Effector memory CD8-positive, alpha-beta T cell (primary cell): ENCODE measurements at regions not wholly inside any gene's neighbourhood (a gene's known extent, or its start where the extent isn't known, plus 50 kb on each side); places are given as distances from the start of the nearest gene placed in this dataset.
A peak's percentile ranks its signal among the peaks of the same experiment; 100 is the strongest.
"Not testable (repeated sequence)": the region's sequence is repeated elsewhere in the genome, so short reads cannot be mapped to it uniquely, and the experiment has no call there.

Source experiments
- ATAC-seq: fragments of 150-1000 bp; cut with Tn5 transposase; replicated peaks from 2 replicates; pipeline ENCODE4 v1.10.0; 2021; ENCODE audit warnings: mild to moderate bottlenecking, moderate library complexity
- DNase-seq, 3 experiments: peaks; one replicate each; pipeline ENCODE4 v3.0.0; 2021
- H3K27ac Mint-ChIP-seq, 2 donors: one replicate each; pipeline ENCODE4 v1.8.0; 2022; ENCODE audit warnings: mild to moderate bottlenecking in 2 of 2, mixed read lengths in 2 of 2, moderate library complexity in 2 of 2
- H3K27me3 Mint-ChIP-seq, 2 donors: one replicate each; pipeline ENCODE4 v1.8.0; 2022; ENCODE audit warnings: mixed read lengths in 2 of 2
- H3K36me3 Mint-ChIP-seq: one replicate; pipeline ENCODE4 v1.8.0; 2022; ENCODE audit warnings: mild to moderate bottlenecking, moderate library complexity, mixed read lengths; ENCODE audit not compliant: insufficient read depth
- H3K4me1 Mint-ChIP-seq, 2 donors: one replicate each; pipeline ENCODE4 v1.8.0; 2022; ENCODE audit warnings: low read depth in 2 of 2, mixed read lengths in 2 of 2
- H3K4me3 Mint-ChIP-seq, 2 donors: one replicate each; pipeline ENCODE4 v1.8.0; 2022; ENCODE audit warnings: mild to moderate bottlenecking in 2 of 2, mixed read lengths in 2 of 2, moderate library complexity in 2 of 2
- H3K9me3 Mint-ChIP-seq, 2 donors: one replicate each; pipeline ENCODE4 v1.8.0; 2022; ENCODE audit warnings: mixed read lengths in 2 of 2

- no peak for DNase-seq
- Mint-ChIP-seq H3K9me3 (no peaks in the 10 kb centered on the region), H3K36me3 (no peaks in the 10 kb centered on the region), H3K4me3 (no peak overlapping the region), H3K4me1 (peaks cover 8 to 9% of the 10 kb centered on the region in 2 donors), H3K27me3 (peaks cover 31 to 46% of the 10 kb centered on the region in 2 donors), H3K27ac (no peak overlapping the region)
- ATAC-seq = no peak
Measured at GRCh38 chr13:24563087-24563486, 50.5 kb upstream of the PARP4 start.

GRCh38 chr13:24563971-24564370 is 51.4 kb upstream of the PARP4 start:
- ATAC-seq, DNase-seq, H3K36me3 Mint-ChIP-seq, H3K4me1 Mint-ChIP-seq, H3K9me3 Mint-ChIP-seq, H3K27ac Mint-ChIP-seq, H3K4me3 Mint-ChIP-seq: not testable (repeated sequence)
- H3K27me3 Mint-ChIP-seq = peaks cover 22 to 40% of the 10 kb centered on the region in 2 donors

- ATAC-seq = no peak
- no peaks in the 10 kb centered on the region for H3K9me3 Mint-ChIP-seq
Measured at GRCh38 chr13:24564881-24565280, 52.3 kb upstream of the PARP4 start.

GRCh38 chr13:24567593-24567992 is 55.0 kb upstream of the PARP4 start:
- ATAC-seq, H3K4me1 Mint-ChIP-seq, H3K9me3 Mint-ChIP-seq, H3K36me3 Mint-ChIP-seq, DNase-seq, H3K27ac Mint-ChIP-seq, H3K4me3 Mint-ChIP-seq: not testable (repeated sequence)
- H3K27me3 Mint-ChIP-seq = peaks cover 10 to 33% of the 10 kb centered on the region in 2 donors

More at GRCh38 chr13:24564881-24565280, 52.3 kb upstream of the PARP4 start:
- peaks cover 13 to 38% of the 10 kb centered on the region in 2 donors for H3K27me3 Mint-ChIP-seq
- no peak for DNase-seq
- H3K4me3 Mint-ChIP-seq = no peak overlapping the region
- no peaks in the 10 kb centered on the region for H3K36me3 Mint-ChIP-seq
- H3K4me1 Mint-ChIP-seq = peaks cover under 1% of the 10 kb centered on the region in 2 donors
- no peak overlapping the region for H3K27ac Mint-ChIP-seq

GRCh38 chr13:24574847-24575246 is 62.3 kb upstream of the PARP4 start:
- Mint-ChIP-seq H3K36me3 (no peaks in the 10 kb centered on the region), H3K4me3 (no peak overlapping the region), H3K27me3 (peaks cover 10 to 12% of the 10 kb centered on the region in 2 donors), H3K27ac (no peak overlapping the region), H3K4me1 (no peaks in the 10 kb centered on the region), H3K9me3 (peaks cover 0 to 1% of the 10 kb centered on the region in 2 donors)
- DNase-seq (no peak), ATAC-seq (no peak)

GRCh38 chr13:24580315-24580714 is 67.7 kb upstream of the PARP4 start:
- H3K9me3 Mint-ChIP-seq, ATAC-seq, H3K27ac Mint-ChIP-seq, H3K36me3 Mint-ChIP-seq: not testable (repeated sequence)
- Mint-ChIP-seq H3K4me3 (peak overlapping the region in 1 of 2 donors; percentile 62), H3K4me1 (peaks cover 2 to 11% of the 10 kb centered on the region in 2 donors), H3K27me3 (peaks cover 10 to 12% of the 10 kb centered on the region in 2 donors)
- peak; percentile 7 to 25 (median 11) for DNase-seq

- ATAC-seq, H3K9me3 Mint-ChIP-seq, H3K27ac Mint-ChIP-seq, DNase-seq, H3K36me3 Mint-ChIP-seq: not testable (repeated sequence)
- Mint-ChIP-seq H3K4me1 (peaks cover 2 to 11% of the 10 kb centered on the region in 2 donors), H3K27me3 (peaks cover 10 to 12% of the 10 kb centered on the region in 2 donors), H3K4me3 (peak overlapping the region in 1 of 2 donors; percentile 29)
Measured at GRCh38 chr13:24581578-24581977, 69.0 kb upstream of the PARP4 start.

GRCh38 chr13:24591697-24592096 is 79.1 kb upstream of the PARP4 start:
- not testable (repeated sequence) for H3K4me1 Mint-ChIP-seq, H3K27me3 Mint-ChIP-seq, DNase-seq, H3K36me3 Mint-ChIP-seq, H3K9me3 Mint-ChIP-seq, H3K27ac Mint-ChIP-seq, H3K4me3 Mint-ChIP-seq, ATAC-seq

- H3K27ac Mint-ChIP-seq = peak overlapping the region; percentile 74 to 80
- peak overlapping the region; percentile 29 to 71 for H3K4me3 Mint-ChIP-seq
- not testable (repeated sequence) for H3K36me3 Mint-ChIP-seq, H3K9me3 Mint-ChIP-seq, DNase-seq, H3K27me3 Mint-ChIP-seq
- H3K4me1 Mint-ChIP-seq = peaks cover 6 to 21% of the 10 kb centered on the region in 2 donors
- peak; percentile 50 for ATAC-seq
Measured at GRCh38 chr13:24597906-24598670, 82.1 kb upstream of the ATP12A start.

- H3K27me3 Mint-ChIP-seq, H3K36me3 Mint-ChIP-seq, ATAC-seq, H3K9me3 Mint-ChIP-seq, DNase-seq: not testable (repeated sequence)
- peaks cover 6 to 21% of the 10 kb centered on the region in 2 donors for H3K4me1 Mint-ChIP-seq
- peak overlapping the region; percentile 53 to 71 for H3K4me3 Mint-ChIP-seq
- peak overlapping the region; percentile 74 to 80 for H3K27ac Mint-ChIP-seq
Measured at GRCh38 chr13:24599019-24599791, 81.0 kb upstream of the ATP12A start.

GRCh38 chr13:24605923-24606372 is 74.3 kb upstream of the ATP12A start:
- DNase-seq = no peak
- H3K27ac Mint-ChIP-seq = no peak overlapping the region
- peak; percentile 79 for ATAC-seq

GRCh38 chr13:24606486-24607170 is 73.6 kb upstream of the ATP12A start:
- no peak for DNase-seq
- no peak overlapping the region for H3K27ac Mint-ChIP-seq
- no peaks in the 10 kb centered on the region for H3K27me3 Mint-ChIP-seq
- H3K4me1 Mint-ChIP-seq = peaks cover 5 to 9% of the 10 kb centered on the region in 2 donors
- no peak overlapping the region for H3K4me3 Mint-ChIP-seq
- no peak for ATAC-seq
- no peaks in the 10 kb centered on the region for H3K9me3 Mint-ChIP-seq
- no peaks in the 10 kb centered on the region for H3K36me3 Mint-ChIP-seq

More at GRCh38 chr13:24605923-24606372, 74.3 kb upstream of the ATP12A start:
- Mint-ChIP-seq H3K4me3 (no peak overlapping the region), H3K9me3 (no peaks in the 10 kb centered on the region), H3K27me3 (no peaks in the 10 kb centered on the region), H3K4me1 (peaks cover 2 to 4% of the 10 kb centered on the region in 2 donors), H3K36me3 (no peaks in the 10 kb centered on the region)

- H3K36me3 Mint-ChIP-seq = no peaks in the 10 kb centered on the region
- H3K4me3 Mint-ChIP-seq = no peak overlapping the region
- H3K27ac Mint-ChIP-seq = peak overlapping the region; percentile 24 to 42
- H3K4me1 Mint-ChIP-seq = peaks cover 13 to 27% of the 10 kb centered on the region in 2 donors
- DNase-seq (no peak), ATAC-seq (no peak)
- no peaks in the 10 kb centered on the region for H3K27me3 Mint-ChIP-seq
- no peaks in the 10 kb centered on the region for H3K9me3 Mint-ChIP-seq
Measured at GRCh38 chr13:24610956-24611355, 69.3 kb upstream of the ATP12A start.
